Fibroblast of skin of right biceps (primary cell): ENCODE measurements at regions not wholly inside any gene's neighbourhood (a gene's known extent, or its start where the extent isn't known, plus 50 kb on each side); places are given as distances from the start of the nearest gene placed in this dataset.
A peak's percentile ranks its signal among the peaks of the same experiment; 100 is the strongest.

Experiments used
- DNase-seq: peaks from one replicate; pipeline ENCODE4 v3.0.0-alpha.2; 2013

DNA sequence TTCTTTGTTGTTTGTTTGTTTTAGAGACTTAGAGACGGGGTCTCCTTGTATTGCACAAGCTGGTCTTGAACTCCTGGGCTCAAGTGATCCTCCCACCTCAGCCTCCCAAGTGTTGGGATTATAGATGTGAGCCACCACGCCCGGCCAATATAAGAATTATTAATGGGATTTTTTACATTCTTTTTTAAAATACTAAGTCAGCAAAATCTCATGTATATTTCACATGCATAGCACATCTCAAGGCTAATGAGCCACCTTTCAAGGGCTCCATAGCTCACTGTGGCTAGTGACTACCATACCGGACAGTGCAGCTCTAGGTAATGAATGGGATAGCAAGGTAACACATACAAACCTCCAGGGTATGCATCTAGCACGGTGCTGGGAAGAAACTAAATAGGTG is 361.4 kb downstream of the SAMD5 start:
- no peak for DNase-seq

DNA sequence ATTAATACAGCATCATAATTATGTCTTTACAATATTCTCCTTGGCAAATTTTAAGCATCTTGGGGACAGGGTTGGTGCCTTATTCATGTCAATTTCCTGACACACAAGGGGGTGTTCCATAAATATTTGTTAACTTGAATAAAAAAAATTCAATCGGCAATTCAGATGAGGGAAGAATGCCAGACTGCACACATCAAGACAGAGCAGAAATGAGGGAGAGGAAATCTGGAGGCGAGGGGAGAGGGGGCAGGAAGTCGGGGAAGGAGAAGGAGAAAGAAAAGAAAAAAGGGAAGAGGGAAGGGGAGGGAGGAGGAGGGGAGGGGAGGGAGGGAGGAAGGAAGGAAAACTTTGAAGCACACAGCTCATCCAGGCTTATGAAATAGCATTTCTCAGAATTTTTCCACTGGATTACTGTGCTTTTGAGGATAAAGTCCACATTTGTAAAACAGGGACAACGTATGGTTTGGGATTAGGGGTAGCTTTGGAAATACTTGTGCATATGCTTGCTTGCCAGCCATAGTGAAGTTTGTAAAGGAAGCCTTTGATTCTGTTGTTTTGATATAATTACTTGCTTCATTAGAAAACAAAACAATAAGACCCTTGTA is 362.1 kb downstream of the SAMD5 start:
- no peak for DNase-seq

DNA sequence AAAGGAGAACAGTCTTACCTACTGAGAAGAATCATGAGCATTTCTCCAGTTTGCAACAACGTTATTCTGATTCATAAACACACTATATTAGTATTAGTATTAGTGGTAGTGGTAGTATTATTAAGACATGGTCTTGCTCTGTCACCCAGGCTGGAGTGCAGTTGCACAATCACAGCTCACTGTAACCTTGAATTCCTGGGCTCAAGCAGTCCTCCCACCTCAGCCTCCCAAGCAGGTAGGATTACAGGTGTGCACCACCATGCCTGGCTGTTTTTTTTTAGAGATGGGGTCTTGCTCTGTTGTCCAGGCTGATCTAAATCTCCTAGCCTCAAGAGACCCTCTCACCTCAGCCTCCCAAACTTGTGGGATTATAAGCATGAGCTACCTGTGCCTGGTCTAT is 363.5 kb downstream of the SAMD5 start:
- no peak for DNase-seq

DNA sequence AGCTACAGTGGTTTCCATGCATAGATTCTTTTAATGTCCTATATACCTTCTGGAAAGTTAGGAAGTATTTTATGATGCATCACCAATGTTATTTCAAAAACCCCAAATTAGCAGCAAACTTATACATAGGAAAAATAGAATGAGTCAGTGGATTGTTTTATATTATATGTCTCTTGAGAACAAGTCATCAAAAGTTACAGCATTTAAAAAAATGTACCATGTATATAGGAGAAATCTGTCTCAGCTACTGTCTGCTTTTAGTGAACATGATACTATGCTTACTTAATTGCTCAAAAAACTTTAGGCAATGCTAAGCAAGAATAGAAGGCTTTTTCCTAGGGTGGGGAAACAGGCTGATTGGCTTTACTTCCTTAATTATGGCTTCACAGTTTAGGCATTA is 365.3 kb downstream of the SAMD5 start:
- DNase-seq: peak; percentile 61

DNA sequence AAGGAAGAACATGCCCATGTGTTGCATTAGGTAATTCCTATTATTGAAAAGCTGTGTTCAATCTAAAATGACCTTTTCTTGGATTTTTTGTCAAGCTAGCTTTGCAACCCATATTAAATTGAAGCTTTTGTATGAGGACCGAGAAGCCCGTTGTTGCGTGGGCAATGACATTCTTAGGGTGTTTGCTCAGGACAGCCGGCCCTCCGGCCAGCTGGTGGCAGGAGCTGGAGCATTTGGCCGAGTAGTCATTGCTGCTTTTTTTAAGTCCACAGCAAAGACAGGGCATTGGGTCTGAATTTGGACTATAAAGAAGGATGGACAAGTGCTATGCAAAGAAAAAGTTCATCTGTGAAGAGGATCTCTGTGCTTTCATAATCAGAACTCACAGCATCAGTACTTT is 365.8 kb downstream of the SAMD5 start:
- DNase-seq: no peak

DNA sequence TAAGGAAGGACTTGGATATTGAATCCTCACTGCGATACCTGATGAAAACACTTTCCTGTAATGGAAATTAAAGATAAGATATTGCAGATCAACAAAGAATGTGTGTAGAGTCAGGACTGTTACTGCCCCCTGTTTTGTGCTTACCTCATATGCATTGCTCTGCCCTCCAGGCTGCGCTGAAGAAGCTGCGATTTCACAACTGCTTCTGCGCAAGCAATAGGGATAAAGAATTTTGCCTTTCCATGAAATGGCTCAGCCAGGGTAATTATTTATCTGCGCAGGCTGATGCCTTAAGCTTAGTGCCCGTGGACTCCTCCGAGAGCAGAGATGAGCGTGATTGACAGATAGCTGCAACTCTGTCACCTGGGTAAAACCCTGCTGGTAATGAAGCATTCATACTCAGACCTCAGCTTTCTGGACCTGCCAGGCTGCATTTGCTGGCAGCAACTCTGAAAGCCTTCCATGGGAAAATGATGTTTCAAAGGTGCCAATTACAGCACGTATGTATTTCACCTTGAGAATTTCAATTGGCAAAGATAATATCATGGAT is 370.6 kb downstream of the SAMD5 start:
- DNase-seq: no peak

DNA sequence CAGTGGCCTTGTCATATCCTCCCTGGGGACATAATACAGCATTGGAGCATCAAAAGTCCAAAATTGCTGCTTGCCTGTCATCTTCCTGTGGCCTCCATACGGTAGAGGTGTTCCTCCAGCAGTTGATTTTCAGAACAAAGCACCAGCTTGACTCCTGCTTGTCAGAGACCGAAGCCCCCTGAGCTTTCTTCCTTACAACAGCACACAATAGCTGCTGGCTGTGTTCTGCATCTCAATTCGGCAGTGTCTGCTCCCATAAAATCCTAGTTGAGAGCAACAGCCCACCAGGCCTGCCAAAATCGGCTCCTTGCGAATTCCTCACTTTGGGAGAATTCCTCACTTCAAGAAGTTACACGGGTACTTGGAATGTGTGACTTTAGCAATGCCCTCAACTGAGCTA is 372.9 kb downstream of the SAMD5 start:
- no peak for DNase-seq

DNA sequence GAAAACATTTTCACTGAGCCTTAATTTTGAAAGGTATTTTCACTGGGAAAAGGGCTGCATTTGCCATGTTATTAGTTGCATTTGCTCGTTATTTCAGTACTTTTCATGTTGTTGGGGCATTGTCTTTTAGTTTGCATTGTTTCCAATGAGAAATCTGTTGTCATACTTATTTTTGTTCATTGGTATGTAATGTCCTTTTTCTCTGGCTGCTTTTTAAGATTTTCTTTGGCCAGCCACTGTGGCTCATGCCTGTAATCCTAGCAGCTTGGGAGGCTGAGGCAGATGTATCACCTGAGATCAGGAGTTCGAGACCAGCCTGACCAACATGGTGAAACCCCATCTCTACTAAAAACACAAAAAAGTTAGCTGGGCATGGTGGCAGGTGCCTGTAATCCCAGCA is 379.9 kb downstream of the SAMD5 start:
- no peak for DNase-seq

DNA sequence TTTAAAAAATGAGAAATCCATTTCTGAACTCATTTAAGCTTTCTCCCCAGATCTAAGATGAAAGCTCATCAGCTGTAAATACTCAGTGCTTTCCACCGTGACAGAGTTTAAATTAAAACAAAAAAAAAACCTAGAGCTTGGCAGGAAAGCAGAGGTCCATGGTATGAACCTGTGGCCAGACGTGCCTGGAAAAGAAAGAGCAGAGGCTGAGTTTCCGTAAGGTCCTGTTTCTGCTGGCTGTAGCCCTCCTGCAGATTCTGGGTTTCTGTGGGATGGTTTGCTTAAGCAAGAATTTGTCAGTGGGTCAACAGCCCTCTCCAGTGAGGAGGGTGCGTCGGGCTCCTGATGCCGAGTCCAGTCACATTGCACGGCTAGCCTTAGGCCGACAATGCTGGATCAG is 383.2 kb downstream of the SAMD5 start:
- DNase-seq: no peak

DNA sequence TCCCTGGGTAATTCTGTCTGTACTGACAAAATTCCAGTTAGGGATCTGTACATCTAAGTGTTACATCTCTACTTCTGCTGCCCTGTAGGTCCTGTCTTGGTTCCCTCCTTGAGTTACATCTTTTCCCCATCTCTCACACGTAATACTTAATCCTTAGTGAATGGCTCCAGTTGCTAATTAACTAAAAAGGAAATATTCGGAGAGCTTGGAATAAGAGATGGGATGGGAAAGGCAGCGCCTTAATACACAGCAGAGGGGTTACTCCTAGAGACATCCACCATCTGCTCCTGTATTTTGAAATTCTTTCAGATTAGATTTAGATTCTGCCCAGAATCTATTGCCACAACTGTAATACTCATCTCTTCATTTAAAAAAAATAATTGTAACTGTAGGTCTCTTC is 384.0 kb downstream of the SAMD5 start:
- DNase-seq: no peak

DNA sequence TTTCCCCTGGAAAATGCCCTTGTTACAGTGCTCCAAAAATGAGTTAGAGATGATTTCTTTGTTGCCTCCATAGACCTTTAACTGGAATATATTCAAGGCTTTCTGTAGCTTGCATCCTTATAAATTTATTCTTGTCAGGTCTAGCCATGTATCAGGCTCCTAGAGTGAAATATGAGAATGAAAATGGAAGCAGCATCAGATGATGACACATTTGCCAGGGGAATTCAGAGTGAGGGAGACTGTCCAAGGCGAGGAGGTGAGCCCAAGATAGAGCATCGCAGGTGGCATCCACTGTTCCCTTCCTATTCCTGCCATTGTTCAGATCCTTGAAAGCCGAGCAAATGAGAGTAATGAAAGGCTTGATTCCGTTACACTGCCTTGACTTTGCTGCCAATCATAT is 386.8 kb downstream of the SAMD5 start:
- DNase-seq: no peak

DNA sequence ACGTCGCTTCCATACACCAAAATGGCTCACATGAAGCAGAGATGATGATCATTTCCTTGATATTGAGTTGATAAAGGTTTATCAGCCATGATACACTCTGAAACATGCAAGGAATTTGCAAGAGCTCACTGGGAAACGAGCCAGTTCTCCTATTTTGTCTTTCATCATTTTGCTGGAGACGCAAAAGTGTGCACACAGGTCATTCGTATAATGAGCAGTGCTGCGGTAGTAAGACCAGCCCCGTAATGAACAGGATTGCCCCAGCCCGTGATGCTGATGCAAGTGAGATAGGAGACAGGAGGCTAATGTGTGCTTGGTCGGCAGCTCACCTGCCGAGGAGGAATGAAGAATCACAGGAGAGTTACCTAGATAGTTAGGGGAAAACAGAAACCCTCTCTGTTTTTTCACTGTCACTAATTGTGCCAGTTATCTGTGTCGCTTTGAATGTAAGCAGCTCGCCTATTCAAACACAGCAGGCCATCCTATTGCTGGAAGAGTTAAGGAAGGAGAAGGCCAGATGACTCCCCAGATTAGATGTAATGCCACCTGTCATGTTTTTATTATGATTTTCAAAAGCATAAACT is 391.8 kb downstream of the SAMD5 start:
- DNase-seq: peak; percentile 2

DNA sequence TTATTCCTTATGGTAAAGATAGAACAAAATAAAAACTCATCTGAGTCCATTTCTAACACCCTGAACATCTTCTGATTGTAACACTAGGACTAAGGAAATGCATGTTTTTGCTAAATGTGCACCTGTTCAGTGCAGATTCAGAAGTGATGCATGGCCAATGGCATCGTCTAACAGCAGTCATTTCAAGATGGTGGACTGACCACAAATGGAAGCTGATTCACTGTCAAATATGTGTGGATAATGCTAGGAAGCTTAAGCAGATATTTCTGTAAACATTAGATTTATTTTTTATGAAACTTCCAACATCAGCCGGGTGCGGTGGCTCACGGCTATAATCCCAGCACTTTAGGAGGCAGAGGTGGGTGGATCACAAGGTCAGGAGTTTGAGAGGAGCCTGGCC is 394.8 kb downstream of the SAMD5 start:
- no peak for DNase-seq

DNA sequence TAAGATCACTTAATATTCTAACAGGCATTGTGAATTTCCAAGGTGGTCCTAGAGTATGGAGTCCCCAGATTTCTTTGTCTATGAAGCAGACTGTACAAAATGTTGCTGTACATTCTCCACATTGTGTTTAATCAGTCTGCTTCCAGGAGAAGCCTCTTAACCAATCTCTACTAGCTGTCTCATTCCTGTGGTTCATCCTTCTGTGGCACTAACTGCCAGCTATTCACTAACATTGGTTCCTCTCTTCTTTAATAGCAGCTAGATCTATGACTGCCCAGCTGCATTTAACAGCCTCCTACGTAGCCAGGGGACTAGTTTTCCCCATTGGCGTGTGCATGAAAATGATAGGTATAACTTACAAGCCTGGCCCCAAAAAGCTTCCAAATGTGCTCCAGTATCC is 395.4 kb downstream of the SAMD5 start:
- no peak for DNase-seq

DNA sequence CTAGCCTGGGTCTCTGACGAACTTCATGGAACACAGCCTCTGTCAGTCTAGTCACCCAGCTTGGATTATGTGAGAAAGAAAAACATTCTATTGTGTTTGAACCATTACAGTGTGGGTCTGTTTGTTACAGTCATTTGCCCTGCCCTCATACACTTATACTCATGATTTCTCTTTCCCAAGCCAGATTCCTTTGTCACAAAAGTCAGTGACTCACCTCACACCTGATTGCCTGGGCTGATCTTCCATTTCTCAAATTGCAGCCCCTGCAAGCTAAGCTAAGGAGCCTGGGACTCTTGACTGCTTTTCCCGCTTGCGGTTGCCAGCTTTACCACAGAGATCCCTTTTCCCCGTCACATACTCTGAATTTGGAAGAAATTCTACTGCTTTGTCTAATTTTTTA is 395.9 kb downstream of the SAMD5 start:
- no peak for DNase-seq

DNA sequence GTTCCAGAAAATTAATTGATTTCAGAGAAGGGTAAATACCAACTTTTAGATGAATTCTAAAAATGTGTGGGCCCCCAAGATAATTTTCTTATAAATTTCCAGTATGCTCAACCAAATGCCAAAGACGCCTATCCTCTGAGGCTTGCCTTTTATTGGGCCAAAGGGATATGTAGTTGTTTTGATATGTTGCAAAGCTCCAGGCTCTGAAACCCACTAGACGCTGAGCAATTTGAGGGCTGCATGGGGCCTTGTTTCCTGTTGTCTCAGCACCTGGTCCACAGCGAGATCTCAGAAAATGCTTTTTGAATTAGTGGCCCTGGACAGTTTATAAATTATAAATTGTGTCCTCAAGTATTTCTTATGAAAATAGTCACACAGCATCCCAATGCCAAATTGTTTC is 397.2 kb downstream of the SAMD5 start:
- peak; percentile 36 for DNase-seq

DNA sequence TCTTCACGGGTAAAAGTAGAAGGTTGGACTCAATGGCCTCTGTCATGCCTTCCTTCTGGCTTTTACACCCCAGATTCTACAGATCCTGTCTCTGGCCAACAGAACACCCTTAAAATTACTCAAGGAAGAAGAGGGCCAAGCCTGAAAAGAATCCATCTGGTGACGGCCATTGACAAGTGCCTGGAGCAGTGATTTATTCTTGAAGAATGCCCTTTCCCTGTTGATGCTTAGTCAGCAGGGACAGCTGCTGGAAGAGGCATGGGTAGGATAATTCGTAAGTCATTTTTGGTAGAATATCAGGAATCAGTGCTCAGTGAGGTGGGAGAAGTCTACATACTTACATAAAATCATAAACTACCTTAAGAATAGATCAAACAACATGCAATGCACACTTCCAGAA is 397.9 kb downstream of the SAMD5 start:
- peak; percentile 23 for DNase-seq

DNA sequence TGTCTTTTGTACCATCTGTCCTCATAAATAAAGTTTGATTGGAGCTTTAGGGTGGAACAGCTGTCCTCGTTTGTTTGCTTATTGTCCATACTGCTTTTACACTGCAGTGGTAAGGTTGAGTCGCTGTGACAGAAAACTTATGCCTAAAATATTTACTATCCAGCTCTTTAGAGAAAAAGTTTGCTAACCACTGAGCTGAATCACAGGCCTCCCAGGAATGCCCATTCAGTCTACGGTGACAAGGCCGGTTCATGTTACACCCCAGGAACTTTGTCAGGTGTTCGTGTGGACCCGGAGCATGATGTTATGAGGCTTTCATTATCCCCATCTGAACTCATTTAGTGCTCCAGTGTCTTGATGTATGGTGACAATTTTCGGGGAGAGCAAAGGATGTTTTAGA is 401.1 kb downstream of the SAMD5 start:
- DNase-seq: peak; percentile 34

DNA sequence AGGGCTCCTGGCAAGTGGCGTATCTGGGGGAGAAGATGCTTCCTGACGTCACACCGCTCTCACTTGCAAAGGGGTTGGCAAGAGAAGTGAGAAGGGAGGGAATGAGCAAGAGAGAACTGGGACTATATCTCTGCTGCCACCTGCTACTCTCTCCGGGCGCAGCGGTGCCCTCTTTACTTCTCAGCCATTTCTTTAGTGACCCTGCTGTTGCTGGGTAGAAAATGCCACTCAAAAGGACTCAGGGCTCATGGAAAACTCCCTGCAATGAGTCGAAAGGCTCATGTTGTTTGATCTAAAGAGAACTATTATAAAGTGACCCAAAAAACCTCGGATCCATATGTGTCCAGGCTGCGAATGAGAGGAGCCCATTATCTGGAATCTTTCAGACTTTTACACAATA is 401.8 kb downstream of the SAMD5 start:
- DNase-seq: no peak

DNA sequence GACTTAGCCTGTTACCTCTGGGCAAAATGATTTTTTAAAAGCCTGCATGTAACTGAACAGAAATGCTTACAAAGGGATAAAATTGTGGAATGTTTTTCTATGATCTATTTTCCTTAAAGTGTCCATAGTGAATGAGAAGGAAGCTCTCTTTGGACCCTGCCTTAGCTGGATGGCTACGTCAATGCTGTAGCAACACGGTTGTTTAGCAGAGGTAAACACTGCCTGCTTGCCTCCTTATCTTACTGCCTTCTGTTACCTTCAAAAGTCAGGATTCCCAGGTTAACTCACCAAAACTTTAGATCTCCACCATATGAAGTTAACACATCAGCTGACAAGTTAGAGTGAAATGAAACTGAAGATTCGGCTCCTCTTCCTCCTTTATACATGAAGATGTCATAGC is 402.6 kb downstream of the SAMD5 start:
- no peak for DNase-seq

DNA sequence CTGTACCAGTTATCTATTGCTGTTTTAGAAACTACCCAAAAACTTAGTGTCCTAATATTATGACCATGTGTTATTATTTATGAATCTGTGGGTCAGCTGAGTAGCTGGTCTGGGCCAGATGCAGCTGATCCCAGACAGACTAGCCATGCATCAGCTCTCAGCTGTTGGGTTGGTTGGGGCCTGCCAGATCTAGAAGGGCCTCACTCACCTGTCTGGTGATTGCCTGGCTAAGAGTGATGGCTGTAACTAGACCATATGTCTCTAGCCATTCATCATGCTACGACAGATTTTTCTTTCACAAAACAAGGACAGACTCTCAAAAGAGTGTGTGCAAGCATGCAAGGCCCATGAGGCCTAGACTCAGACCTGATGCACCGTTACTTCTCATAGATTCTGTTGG is 403.2 kb downstream of the SAMD5 start:
- DNase-seq: no peak

DNA sequence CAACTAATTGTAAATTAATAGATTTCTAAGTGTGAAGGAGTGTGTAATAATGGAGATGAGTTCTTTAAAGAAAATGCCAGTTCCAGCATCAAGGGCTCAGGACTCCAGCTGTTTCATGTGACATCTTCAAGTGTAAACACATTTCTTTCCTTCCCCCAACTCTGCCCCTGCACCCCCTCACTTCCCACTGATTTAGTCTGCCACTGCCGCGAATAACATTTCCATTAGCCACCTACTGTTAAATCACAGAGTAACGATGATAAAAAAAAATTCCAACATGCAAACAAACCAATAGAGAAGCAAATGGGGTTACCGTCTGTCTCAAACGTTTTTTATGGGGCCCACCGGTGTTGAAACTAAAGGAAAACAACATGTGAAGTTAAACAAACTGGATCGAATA is 414.3 kb downstream of the SAMD5 start:
- DNase-seq: no peak

DNA sequence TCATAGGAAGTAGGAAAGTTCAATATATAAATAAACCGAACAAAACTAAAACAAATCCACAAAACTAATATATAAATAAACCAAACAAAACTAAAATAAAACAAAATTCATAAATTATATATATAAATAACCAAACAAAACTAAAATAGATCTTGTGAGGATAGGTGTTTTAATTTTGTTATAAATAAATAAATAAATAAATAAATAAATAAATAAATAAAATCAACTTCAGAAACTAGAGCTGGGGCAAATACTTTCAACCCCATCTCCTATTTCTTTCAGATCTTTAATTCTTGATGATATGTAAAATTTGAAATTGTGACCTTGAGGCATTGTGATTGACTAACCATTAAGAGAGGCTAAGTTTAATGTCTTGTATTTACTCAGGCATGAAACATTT is 416.1 kb downstream of the SAMD5 start:
- no peak for DNase-seq

DNA sequence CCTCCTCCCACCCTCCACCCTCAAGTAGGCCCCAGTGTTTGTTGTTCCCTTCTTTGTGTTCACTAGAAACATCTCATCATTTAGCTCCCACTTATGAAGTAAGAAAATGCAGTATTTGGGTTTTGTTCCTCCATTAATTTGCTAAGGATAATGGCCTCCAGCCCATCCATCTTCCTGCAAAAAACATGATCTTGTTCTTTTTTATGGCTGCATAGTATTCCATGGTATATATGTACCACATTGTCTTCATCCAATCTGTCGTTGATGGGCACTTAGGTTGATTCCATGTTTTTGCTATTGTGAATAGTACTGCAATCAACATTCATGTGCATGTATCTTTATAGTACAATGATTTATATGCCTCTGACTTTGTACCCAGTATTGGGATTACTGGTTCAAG is 416.8 kb upstream of the SASH1 start:
- no peak for DNase-seq

DNA sequence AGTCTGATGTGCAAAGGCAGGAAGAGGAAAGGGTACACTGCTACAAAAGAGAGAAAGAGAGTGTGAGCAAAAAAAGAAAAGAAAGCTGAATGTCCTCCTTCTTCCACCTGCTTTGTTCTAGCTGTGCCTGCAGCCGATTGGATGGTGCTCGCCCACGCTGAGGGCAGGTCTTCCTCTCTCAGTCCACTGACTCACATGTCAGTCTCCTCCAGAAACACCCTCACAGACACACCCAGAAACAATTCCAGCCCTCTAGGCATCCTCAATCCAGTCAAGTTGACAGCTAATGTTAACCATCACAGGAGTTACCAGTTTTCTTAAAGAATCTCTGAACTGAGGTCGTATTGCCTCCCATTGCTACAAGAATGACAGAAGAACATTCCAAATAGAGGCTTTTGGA is 411.9 kb upstream of the SASH1 start:
- DNase-seq: no peak
